ENCODE measurements at regions not wholly inside any gene's neighbourhood (a gene's known extent, or its start where the extent isn't known, plus 50 kb on each side); places are given as distances from the start of the nearest gene placed in this dataset.
"Not testable (repeated sequence)": the region's sequence is repeated elsewhere in the genome, so short reads cannot be mapped to it uniquely, and the experiment has no call there.

DNA sequence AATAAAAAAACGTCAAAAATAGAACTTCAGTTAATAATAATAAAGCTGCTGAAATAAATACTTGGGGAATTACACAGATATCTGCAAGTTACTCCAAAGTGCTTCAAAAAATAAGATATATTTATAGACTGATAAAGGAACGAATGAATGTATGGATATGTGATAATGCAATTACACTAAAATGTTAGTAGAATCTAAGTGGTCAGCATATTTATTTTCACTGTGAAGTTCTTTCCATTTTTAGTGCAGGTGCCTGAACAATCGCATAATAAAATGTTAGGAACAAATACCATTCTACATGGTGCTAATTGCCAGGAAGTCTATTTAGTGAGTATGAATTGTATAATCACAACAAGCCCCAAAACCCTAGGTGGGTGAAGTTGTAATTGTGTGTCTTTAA lies 169.6 kb upstream of the RGPD4 start:
- DNase-seq, result no peak

DNA sequence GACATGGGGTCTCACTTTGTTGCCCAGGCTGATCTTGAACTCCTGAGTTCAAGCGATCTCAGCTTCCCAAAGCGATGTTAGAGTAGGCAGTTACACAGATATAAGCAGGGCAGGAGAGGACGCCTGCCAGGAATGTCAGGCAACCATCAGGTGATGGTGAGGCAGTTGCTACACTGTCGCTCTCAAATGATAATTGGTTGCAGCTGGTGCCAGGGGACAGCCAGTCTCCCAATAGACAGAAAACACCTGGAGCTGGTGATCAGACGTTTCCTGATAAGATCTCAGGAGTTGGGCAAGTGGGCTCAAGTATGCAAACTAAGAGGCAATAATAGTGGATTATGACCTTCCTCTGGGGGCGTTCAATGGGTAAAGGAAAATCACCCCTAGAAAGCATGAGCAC lies 163.1 kb upstream of the RGPD4 start:
- DNase-seq, result peak in 2 of 3 experiments; percentile 22 to 59

DNA sequence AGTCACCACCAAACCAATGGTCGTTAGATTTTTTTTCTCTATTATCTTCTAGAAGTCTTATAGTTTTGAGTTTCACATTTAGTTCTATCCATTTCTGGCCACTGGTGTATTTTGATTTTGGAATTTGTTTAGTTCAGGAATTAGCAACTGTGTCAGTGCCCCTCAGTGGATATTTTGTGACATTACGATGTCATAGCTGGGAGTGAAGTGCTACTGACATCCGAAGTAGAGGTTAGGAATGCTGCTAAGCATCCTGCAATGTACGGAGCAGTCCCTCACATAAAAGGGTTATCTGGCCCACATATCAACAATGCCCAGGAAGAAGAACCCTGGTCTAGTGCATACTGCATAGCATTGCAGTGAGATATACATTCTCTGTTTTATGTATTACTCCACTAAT lies 157.4 kb upstream of the RGPD4 start:
- peak in 2 of 3 experiments; percentile 12 to 62 for DNase-seq

DNA sequence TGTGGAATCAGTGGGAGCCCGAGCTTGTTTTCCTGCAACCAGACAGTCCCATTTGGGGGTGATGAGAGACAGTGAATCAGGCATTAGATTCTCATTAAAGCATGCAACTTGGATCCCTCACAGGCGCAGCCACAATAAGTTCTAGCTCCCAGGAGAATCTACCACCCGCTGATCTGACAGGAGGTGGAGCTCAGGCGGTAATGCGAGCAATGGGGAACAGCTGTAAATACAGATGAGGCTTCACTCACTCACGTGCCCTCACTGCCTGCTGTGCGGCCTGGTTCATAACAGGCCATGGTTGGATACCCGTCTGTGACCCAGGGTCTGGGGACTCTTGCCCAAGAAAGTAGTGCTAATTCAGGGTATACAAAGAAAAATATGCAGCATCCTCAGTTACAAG lies 144.8 kb upstream of the RGPD4 start:
- no peak for DNase-seq

DNA sequence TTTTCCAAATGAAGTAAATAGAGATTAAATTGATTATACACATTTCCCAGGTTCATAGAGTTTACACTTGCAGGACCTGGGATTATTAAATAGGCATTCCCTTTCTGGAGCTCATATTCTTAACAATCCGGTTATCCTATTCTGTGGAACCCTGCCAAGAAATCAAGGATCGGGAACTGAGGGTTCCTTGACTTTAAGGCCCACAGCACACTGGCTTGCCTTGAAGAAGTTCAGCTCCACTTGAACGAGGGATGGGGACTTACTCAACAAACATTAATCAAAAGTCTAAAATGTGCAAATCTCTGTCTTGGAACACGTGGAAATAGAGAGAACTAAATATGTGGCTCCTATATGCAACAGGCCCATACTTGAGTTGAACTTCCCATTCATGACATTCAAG lies 142.3 kb upstream of the RGPD4 start:
- DNase-seq, result no peak

DNA sequence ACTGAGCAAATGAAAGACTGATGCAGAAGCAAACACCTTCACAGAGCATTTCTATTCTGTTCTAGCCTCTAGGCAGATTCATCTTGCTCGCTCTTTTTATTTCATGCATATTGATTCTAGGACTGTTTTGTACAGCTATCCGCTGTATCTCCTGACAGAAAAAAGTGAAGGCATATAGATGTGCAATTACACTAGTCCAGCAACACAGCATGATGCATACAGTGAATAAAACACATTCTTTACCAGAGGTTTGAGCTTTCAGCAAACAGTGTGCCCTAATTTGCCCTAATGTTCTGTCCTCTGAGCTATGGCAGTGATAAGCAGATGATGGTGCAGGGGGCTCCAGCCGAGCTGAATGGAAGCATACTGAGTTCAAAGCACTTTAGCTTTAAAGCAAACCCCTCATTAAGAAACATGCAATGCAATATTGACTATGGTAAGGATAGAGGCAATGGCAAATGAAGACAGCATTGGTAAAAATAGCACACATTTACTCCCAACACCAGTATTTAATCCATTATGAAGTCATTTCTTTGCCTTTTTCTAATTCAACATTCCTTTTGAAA lies 141.2 kb upstream of the RGPD4 start:
- DNase-seq, result peak in 2 of 3 experiments; percentile 35 to 84

DNA sequence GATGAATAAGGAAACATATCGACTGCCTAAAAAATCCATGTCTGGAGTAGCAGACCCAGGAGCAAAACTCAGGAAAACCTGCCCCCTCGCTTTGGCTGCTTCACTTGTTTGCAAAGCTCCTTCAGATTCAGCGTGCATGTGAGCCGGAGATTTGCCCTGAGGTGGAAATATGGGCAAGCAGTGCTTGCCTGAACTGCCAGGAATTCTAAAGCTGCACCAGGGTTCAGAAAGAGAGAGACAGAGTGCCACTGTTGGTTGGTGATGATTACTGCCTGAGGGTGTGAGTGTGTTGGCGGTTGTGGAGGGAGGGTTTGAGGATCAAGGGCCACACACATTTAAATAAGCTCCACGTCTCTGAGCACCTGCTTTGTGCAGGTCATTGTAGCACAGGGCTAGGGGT lies 139.6 kb upstream of the RGPD4 start:
- DNase-seq, result peak in 2 of 3 experiments; percentile 38 to 73

DNA sequence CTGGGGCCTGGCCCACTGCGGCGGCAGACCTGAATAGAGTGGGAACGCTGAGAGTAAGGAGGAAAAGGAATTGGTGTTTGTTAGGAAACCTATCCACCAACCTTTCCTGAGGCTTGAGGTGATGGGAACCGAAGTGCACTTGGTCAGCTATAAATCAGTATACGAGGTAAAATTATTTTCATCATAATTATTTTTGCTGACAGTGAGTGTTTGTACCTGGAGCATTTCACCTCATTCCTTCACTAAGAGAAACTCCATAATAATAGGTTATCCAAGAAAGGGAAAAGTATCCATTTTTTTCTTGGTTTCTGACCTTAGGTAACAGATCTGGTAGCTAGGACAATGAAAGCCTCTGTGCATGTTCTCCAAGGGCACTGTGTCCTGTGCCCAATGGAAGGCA lies 138.6 kb upstream of the RGPD4 start:
- DNase-seq, result no peak

DNA sequence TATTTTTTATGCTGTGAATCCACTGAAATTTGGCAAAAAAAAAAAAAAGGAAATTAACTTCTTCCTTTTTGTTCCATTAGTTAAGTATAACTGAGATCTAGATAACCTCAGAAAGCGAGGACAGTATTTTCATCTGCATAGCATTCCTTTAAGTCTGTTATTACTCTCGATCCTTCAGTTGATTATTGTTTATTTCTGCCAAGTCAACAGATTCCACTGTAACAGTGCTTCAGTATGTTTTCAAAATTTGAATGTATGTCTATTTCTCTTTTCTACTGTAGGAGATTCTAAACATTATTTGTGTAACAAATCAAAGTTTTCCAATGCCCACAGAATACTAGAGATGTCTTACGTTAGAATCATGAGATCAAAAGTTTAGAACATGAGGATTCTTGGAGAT lies 133.1 kb upstream of the RGPD4 start:
- DNase-seq, result no peak

DNA sequence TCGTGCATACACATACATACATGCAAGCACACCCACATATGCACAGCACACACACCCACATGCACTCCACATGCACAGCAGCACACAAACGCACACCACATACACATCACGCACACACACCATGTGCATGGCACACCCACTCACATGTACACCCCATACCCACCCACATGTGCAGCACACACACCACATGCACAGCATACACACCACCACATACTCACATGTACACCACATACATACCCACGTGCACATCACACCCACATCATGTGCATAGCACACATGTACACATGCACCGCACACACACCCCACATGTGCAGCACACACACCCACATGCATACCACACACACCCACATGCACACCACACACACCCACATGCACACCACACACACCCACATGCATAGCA lies 132.0 kb upstream of the RGPD4 start:
- DNase-seq, result no peak

DNA sequence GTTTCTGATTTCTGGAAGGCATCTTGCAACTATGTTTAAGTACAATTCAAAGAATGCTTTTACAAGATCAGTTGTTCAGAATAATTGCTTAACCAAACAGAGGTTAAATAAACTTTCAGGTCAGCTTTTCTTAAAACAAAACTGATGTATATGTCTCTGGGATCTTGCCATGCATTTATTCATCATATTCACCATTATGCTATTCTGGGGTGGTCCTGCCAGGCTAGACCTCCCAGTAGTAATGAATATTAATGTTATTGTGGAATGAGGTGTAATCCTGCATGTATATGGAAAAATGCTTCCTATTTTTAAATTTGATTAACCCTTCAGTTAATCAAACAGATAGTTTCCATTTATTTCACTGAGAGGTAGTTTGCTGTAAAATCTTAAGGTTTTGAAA lies 129.3 kb upstream of the RGPD4 start:
- DNase-seq, result no peak

DNA sequence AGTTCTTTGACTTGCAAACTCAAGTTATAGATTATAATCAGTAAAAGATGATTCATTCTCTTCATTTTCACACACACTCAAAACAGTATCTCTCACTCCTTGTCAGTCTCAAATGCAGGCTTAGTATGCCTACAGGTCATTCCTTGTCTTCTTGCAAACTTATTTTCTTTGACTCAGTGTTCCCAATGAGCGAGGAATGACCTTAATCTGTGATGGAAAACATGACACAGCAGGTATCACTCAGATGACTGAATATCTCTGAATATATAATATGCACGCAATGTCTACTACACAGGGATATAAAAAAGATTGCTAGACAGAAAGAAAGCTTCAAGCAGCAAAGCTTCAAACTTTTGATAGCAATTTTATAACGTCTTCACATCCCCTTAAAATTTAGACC lies 127.8 kb upstream of the RGPD4 start:
- DNase-seq, result no peak

DNA sequence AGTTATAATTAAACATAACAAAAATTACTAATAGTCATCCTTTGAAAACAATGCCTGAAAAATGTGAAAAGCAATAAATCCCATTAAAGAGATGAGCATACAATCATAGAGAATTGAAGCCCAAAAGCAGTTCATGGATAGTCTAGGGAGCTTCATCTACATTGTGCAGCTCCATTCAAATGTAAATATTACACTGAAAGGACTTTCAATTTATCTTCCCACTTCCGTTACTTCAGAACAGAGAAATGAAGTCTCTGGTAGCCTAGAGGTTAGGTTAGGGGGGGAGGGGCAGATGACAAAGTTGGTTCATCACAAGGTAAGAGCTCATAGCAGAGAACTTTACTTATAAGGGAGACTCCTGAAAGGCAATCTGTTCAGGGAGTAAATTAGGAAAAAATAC lies 126.6 kb upstream of the RGPD4 start:
- DNase-seq, result no peak

DNA sequence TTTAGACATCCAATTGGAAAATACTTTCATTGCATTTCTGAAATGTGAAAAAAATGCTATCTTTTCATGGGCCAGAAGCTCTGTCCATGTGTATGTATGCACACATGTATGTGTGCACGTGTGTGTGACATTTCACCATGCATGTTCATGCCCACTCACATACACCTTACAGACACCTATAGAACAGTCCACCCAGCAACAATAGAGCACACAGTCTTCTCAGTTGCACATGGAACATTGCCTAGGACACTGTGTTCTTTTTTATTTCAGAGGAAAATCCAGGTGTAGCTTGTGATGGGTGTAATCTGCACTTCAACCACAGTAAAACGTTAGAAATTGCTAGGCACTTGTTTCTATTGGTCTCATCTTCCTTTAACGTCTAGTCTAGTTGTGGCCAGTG lies 114.8 kb upstream of the RGPD4 start:
- no peak for DNase-seq

DNA sequence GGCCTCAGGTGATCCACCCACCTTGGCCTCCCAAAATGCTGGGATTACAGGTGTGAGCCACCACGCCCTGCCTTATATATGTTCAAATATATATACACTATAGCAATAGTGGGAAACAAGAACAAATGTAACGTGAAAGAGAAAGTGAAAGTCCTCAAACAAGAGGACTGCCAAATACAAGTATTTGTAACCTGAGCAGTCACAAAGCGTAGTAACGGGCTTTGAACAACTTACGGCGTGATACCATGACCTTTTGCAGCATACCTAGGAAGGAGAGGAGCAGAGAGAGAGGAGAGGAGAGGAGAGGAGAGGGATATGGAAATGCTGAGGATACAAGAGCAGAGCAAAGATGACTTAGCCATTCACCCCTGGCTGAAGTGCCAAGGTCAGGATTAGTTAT lies 113.8 kb upstream of the RGPD4 start:
- no peak for DNase-seq

DNA sequence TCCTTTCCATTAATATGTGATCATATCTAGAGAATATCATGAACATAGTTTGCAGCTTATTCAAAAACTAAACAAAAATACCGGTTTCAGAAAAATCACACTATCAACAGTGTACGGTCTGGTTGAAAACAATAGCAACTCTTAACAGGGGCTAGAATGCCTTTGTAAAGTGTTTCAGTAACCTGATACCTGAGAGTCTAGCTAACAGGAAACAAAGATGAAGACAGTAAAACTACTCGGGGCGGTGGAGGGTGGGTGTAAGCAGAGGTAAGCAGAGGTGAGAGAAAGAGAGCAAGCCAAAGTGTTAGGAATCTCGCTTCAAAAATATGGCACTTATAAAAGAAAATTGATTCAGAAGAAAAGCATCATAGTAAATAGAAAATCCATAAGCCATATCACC lies 109.0 kb upstream of the RGPD4 start:
- peak in 2 of 3 experiments; percentile 5 to 23 for DNase-seq

DNA sequence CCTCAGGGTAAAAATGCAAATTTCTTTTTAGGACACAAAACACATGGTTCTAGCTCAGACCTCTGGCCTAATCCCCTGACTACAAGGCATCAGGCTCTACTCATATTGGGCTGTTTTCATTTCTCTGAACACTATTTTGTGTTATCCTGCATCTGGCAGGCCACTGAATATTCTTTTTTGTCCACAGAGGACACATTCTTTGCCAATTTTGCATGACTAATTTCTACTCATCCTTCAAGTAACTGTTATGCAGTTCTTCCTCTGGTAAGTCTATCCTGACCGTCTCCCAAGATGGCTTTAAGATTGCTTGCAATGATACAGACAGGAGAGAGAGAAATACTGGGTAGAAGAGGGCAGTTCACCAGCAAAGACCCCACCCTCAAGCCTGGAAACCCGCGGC lies 107.6 kb upstream of the RGPD4 start:
- DNase-seq, result no peak

DNA sequence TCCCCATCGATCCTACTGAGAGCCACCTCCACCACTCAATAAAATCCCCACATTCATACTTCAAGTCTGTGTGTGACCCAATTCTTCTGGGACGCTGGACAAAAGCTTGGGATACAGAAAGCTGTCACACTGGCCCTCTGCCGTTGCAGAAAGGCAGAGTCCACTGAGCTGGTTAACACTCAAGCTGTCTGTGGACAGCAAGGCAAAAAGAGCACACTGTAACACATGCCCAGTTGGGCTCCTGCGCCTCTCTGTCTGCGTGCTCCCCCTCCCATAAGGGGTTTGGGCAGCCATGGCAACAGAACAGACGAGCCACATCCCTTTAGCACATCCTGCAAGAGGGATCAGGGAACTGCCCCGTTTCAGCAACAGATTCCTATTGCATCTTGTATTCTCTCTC lies 106.9 kb upstream of the RGPD4 start:
- DNase-seq, result peak in 2 of 3 experiments; percentile 62 to 77

DNA sequence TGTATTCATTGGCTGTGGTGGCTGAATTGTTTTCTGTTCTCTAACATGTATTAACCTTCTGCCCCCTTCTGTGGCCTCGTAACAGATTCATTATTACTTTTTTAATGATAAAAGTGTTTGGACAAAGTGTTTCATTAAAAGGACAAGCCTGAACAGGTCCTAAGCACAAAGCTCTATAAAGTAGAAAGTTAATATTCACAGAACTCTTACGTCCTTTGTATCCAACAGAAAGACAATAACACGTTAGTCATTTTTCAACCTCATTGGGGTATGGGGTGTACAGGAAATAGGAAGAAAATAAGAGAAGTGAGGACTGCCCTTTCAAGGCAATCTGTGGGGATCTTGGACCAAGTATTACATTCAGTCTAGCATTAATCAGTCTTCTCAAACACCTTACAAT lies 105.5 kb upstream of the RGPD4 start:
- peak in 1 of 3 experiments; percentile 50 for DNase-seq

DNA sequence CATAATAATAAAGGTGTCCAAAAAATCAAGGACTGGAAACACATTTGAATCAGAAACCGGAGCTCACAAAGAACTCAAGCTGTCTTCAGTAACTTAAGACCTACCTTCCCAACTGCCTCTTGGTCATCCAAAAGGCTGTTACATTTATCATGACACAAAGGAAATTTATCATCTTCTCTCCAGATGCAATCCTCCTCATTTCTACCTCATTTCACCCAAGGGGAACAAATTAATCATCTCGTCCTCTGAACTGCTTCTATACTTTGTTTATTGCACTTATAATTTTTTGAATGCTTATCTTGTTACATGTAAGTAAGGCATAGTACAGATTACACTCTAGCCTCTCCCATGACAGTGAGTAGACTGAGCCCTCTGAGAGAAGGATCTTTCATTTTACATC lies 105.1 kb upstream of the RGPD4 start:
- no peak for DNase-seq

DNA sequence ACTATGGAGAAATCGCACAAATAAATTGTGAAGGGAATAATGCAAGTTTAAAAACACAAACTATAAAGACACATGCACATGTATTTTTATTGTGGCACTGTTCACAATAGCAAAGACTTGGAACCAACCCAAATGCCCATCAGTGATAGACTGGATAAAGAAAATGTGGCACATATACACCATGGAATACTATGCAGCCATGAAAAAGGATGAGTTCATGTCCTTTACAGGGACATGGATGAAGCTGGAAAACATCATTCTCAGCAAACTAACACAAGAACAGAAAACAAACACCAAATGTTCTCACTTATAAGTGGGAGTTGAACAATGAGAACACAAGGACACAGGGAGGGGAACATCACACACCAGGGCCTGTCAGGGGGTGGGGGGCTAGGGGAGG lies 100.9 kb upstream of the RGPD4 start:
- not testable (repeated sequence) for DNase-seq

DNA sequence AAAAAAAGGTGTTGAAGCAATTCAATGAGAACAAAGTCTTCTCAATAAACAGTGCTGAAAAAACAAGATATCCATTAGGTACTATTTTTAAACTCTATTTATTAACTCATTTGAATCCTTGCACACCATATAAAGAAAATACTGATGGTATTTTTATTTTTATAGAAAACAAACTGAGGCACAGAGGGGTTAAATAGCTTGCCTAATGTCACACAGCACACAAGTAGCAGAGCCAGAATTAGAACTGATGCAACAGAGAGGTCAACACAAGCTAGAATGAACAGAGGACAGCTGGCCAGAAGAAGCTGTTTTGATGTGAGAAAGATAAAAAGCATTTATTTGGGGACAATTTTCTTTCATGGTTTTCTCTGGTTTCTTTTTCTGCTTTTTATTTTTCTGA lies 99.4 kb upstream of the RGPD4 start:
- no peak for DNase-seq

DNA sequence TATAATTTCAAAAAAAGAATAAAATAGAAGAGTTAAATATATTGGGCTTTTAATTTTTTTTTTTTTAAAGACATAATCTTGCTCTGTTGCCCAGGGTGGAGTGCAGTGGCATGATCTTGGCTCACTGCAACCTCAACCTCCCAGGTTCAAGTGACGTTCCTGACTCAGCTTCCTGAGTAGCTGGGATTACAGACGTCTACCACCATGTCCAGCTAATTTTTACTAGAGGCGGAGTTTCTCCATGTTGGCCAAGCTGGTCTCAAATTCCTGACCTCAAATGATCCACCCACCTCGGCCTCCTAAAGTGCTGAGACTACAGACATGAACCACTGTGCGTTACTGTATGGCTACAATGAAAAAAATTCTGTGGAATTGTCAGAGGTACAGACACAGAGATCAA lies 98.1 kb upstream of the RGPD4 start:
- no peak for DNase-seq

DNA sequence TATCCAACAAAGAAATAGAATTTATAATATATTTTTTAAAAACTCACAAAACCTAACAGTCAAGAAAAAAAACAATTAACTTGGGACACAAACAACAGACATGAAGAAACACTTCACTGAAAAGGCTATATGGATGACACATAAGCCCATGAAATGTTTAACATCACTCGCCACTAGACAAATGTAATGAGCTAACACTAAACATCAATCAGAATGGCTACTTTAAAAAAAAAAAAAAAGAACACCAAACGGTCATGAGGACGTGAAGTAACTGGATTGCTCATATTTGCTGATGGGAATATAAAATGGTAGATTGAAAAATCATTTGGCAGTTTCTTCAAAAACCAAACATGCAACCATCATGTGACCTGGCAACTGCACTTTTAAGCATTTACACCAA lies 97.3 kb upstream of the RGPD4 start:
- DNase-seq, result no peak

DNA sequence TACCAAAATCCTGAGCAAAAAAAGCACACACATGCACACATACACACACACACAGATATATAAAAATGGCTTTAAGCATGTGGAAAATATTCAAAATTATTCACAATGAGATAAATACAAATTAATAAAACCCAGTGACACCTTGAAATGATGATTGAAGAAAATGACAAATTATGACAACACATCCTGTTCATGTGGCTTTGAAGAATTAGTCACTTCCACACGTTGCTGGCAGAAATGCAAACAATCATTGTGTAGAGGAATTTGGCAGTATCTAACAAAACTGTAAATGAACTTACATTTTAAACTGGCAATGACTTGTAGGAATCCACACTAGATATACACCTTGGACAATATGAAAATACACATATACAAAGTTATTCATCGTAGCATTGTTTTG lies 95.8 kb upstream of the RGPD4 start:
- DNase-seq, result no peak

DNA sequence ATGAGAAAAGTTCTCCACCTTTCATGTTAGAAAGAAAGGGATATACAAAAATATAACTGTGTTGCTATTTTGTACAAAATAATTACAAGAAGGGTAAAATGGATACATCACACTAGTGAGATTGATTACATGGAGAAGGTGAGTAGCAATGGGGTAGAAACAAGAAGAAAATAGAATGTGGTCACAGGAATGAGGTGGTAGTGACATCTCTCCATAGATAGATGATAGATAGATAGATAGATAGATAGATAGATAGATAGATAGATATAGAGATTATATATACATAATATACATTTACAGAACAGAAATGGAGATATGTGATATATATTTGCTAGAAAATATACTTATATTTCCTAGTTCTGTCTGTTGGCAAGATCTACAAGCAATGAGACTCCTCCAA lies 95.3 kb upstream of the RGPD4 start:
- DNase-seq, result no peak
